Ovary (tissue), 7 donors: ENCODE measurements at regions not wholly inside any gene's neighbourhood (a gene's known extent, or its start where the extent isn't known, plus 50 kb on each side); places are given as distances from the start of the nearest gene placed in this dataset.

Experiments used
- DNase-seq, 5 donors: peaks; one replicate each; pipeline ENCODE4 v3.0.0-alpha.2; 2019 to 2020
- H3K27ac ChIP-seq, 2 donors: fragments of 200-600 bp; one replicate each; pipeline versions ENCODE4 v1.5.1 to v1.8.0; 2019 to 2022
- H3K27me3 ChIP-seq: fragments of 200-600 bp; one replicate; pipeline ENCODE4 v1.8.0; 2022
- H3K36me3 ChIP-seq: fragments of 200-600 bp; sonication (generic); one replicate; pipeline ENCODE4 v1.5.1; 2019
- H3K4me1 ChIP-seq: one replicate; pipeline ENCODE4 v1.8.1; 2013; ENCODE audit warnings: mild to moderate bottlenecking, moderate library complexity; ENCODE audit not compliant: insufficient read depth
- H3K4me3 ChIP-seq: fragments of 200-600 bp; sonication (generic); one replicate; pipeline ENCODE4 v1.5.1; 2017
- H3K9me3 ChIP-seq, 2 donors: fragments of 200-600 bp in 1 of 2; sonication (generic) in 1 of 2; one replicate each; pipeline versions ENCODE4 v1.5.1 to v1.8.1; 2013 to 2019; ENCODE audit warnings: mild to moderate bottlenecking in 1 of 2, moderate library complexity in 1 of 2
- EP300 ChIP-seq: sonication (generic); formaldehyde crosslinking; IDR thresholded peaks from one replicate; pipeline ENCODE4 v1.6.1; 2017; ENCODE audit warnings: antibody characterized with exemption
- POLR2A ChIP-seq: fragments of 450-650 bp; IDR thresholded peaks from one replicate; pipeline ENCODE4 v1.6.1; 2017; ENCODE audit warnings: antibody characterized with exemption, mild to moderate bottlenecking, moderate library complexity
- WGBS, 3 donors: extraction: QIAGEN DNeasy Blood & Tissue Kit in 1 of 3; methylation state at CpG; one replicate each; pipeline versions ENCODE4 v1.1.5 to v1.1.7; 2013 to 2017; 5-methylcytosine and 5-hydroxymethylcytosine counted together
- intact Hi-C, 4 donors: fragments of 100-400 bp; cut with DNase I; formaldehyde crosslinking; loops; one replicate each; pipeline versions ENCODE4 v1.11.0 to v1.15.1; 2022 to 2023
- TF ChIP-seq, protein P1 (sequence below), 3 donors: fragments of 450-650 bp in 2 of 3; fragments of 200-600 bp in 1 of 3; IDR thresholded peaks; one replicate each; pipeline versions ENCODE4 v1.5.1 to v1.8.0; 2016 to 2022; ENCODE audit warnings: antibody characterized with exemption in 3 of 3, mild to moderate bottlenecking in 1 of 3
- donor health status: DM: no; HTN: no; CAD: no; lungs with moderate emphysema.
- donor health status: DM: no; HTN: no; CAD: no.
- donor health status: Bipolar disorder and iron deficiency.
- donor health status: DM: no; HTN: no; CAD: no.
- donor health status: DM: yes; HTN: yes; CAD: no.

GRCh38 chr3:118587037-118587741 is 447.5 kb downstream of the IGSF11 start:
- intact Hi-C loops, result no loop called here
- Histone ChIP-seq H3K27me3 (no peaks in the 10 kb centered on the region), H3K27ac (no peak overlapping the region), H3K4me1 (no peaks in the 10 kb centered on the region), H3K4me3 (no peak overlapping the region), H3K9me3 (no peaks in the 10 kb centered on the region), H3K36me3 (no peaks in the 10 kb centered on the region)
- DNase-seq, result no peak
- TF ChIP-seq, protein P1, sequence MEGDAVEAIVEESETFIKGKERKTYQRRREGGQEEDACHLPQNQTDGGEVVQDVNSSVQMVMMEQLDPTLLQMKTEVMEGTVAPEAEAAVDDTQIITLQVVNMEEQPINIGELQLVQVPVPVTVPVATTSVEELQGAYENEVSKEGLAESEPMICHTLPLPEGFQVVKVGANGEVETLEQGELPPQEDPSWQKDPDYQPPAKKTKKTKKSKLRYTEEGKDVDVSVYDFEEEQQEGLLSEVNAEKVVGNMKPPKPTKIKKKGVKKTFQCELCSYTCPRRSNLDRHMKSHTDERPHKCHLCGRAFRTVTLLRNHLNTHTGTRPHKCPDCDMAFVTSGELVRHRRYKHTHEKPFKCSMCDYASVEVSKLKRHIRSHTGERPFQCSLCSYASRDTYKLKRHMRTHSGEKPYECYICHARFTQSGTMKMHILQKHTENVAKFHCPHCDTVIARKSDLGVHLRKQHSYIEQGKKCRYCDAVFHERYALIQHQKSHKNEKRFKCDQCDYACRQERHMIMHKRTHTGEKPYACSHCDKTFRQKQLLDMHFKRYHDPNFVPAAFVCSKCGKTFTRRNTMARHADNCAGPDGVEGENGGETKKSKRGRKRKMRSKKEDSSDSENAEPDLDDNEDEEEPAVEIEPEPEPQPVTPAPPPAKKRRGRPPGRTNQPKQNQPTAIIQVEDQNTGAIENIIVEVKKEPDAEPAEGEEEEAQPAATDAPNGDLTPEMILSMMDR (IDR thresholded peaks at IDR 0.05), result no peak
- TF ChIP-seq EP300 (no peak), POLR2A (no peak)
- 53 to 67% (median 57%) methylated on average over 2 of the region's 2 CpGs for WGBS, 3 donors

DNA sequence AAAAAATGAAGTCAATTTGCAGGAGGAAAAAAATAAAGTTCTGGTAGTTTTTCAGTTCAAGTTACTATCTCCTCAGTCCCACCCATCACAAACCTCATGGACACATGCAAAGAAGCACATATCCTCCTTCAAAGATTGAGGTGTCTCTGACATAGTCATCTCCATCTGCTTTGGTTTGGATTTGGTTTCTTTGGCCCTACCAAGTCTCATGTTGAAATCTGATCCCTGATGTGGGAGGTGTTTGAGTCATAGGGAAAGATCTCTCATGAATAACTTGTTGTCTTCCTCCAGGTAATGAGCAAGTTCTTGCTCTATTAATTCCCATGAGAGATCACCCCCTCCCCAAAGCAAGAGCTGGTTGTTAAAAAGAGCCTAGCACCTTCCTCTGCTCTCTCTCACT is 446.8 kb downstream of the IGSF11 start:
- H3K9me3 ChIP-seq, result no peaks in the 10 kb centered on the region
- H3K4me3 ChIP-seq, result no peak overlapping the region
- TF ChIP-seq POLR2A (no peak), EP300 (no peak)
- TF ChIP-seq, protein P1 (IDR thresholded peaks at IDR 0.05), result no peak
- intact Hi-C loops, result no loop called here
- H3K36me3 ChIP-seq, result no peaks in the 10 kb centered on the region
- no peaks in the 10 kb centered on the region for H3K4me1 ChIP-seq
- no peaks in the 10 kb centered on the region for H3K27me3 ChIP-seq
- H3K27ac ChIP-seq, result no peak overlapping the region
- no peak for DNase-seq

DNA sequence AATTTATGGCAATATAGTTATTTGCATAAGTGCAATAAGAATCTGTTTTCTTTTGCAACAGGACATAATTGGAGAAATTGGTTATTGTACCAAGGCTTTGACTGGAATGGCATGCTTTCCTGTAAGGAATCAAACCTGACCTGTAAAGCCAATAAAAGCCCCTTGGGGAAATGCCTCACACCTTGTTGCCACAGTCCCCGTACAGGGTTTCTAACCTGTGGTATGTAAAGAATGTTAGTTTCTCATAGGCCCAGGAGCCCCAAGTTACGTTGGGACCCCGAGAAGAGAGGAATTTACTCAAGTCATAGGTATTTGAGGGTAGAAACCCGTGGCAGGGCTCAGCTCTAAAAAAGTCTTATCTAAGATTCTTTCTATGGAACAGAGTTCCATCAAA is 441.4 kb downstream of the IGSF11 start:
- intact Hi-C loops, result no loop called here
- WGBS, 3 donors, result 75 to 82% (median 81%) methylated on average over 4 of the region's 4 CpGs

GRCh38 chr3:118597184-118597583 is 437.5 kb downstream of the IGSF11 start:
- Histone ChIP-seq H3K4me1 (no peaks in the 10 kb centered on the region), H3K9me3 (no peaks in the 10 kb centered on the region), H3K27me3 (no peaks in the 10 kb centered on the region), H3K36me3 (no peaks in the 10 kb centered on the region), H3K27ac (no peak overlapping the region), H3K4me3 (no peak overlapping the region)
- TF ChIP-seq, protein P1 (IDR thresholded peaks at IDR 0.05), result no peak
- no peak for TF ChIP-seq POLR2A
- no peak for TF ChIP-seq EP300
- no peak for DNase-seq
- intact Hi-C loops, result no loop called here

More for the DNA sequence above, 441.4 kb downstream of the IGSF11 start:
- no peak for TF ChIP-seq POLR2A
- no peak for TF ChIP-seq EP300
- TF ChIP-seq, protein P1 (IDR thresholded peaks at IDR 0.05), result no peak
- no peaks in the 10 kb centered on the region for H3K9me3 ChIP-seq
- no peaks in the 10 kb centered on the region for H3K36me3 ChIP-seq
- no peaks in the 10 kb centered on the region for H3K4me1 ChIP-seq
- no peak for DNase-seq
- no peaks in the 10 kb centered on the region for H3K27me3 ChIP-seq
- no peak overlapping the region for H3K27ac ChIP-seq
- H3K4me3 ChIP-seq, result no peak overlapping the region
